Stomach (tissue), 8 donors: ENCODE measurements at regions not wholly inside any gene's neighbourhood (a gene's known extent, or its start where the extent isn't known, plus 50 kb on each side); places are given as distances from the start of the nearest gene placed in this dataset.

ENCODE experiments used
- DNase-seq, 2 donors: peaks; one replicate each; pipeline versions ENCODE4 v3.0.0 to v3.0.0-alpha.2; 2013 to 2019
- H3K27ac ChIP-seq, 5 donors: fragments of 200-600 bp in 4 of 5; sonication (generic) in 4 of 5; one replicate each; pipeline ENCODE4 v1.5.1; 2013 to 2019; ENCODE audit warnings: mild to moderate bottlenecking in 1 of 5, moderate library complexity in 1 of 5
- H3K27me3 ChIP-seq, 3 donors: fragments of 200-600 bp; sonication (generic); one replicate each; pipeline ENCODE4 v1.5.1; 2017 to 2019; ENCODE audit warnings: mixed run types in 1 of 3
- H3K36me3 ChIP-seq, 4 donors: fragments of 200-600 bp; sonication (generic); 1 replicate in 3 of 4; 2 replicates in 1 of 4; pipeline ENCODE4 v1.5.1; 2016 to 2019
- H3K4me1 ChIP-seq, 4 donors: fragments of 200-600 bp; sonication (generic); one replicate each; pipeline ENCODE4 v1.5.1; 2016 to 2019
- H3K4me3 ChIP-seq, 4 donors: fragments of 200-600 bp; sonication (generic) in 3 of 4; one replicate each; pipeline ENCODE4 v1.5.1; 2016 to 2019; ENCODE audit warnings: mild to moderate bottlenecking in 1 of 4
- H3K9me3 ChIP-seq, 4 donors: fragments of 200-600 bp; sonication (generic); one replicate each; pipeline ENCODE4 v1.5.1; 2016 to 2019
- EP300 ChIP-seq: sonication (generic); formaldehyde crosslinking; IDR thresholded peaks from one replicate; pipeline ENCODE4 v1.6.1; 2017; ENCODE audit warnings: antibody characterized with exemption
- POLR2A ChIP-seq, 4 donors: fragments of 450-650 bp; IDR thresholded peaks; one replicate each; pipeline ENCODE4 v1.6.1; 2016; ENCODE audit warnings: antibody characterized with exemption in 4 of 4, control low read depth in 2 of 4, mild to moderate bottlenecking in 1 of 4, moderate library complexity in 1 of 4
- POLR2AphosphoS5 ChIP-seq, 3 donors: sonication (generic); formaldehyde crosslinking; IDR thresholded peaks; one replicate each; pipeline ENCODE4 v1.6.1; 2016; ENCODE audit warnings: antibody characterized with exemption in 3 of 3
- WGBS, 5 donors: extraction: QIAGEN DNeasy Blood & Tissue Kit in 3 of 5; methylation state at CpG; one replicate each; pipeline versions ENCODE4 v1.1.5 to v1.1.7; 2013 to 2018; 5-methylcytosine and 5-hydroxymethylcytosine counted together
- intact Hi-C: fragments of 100-400 bp; cut with DNase I; formaldehyde crosslinking; loops from one replicate; pipeline ENCODE4 v1.15.1; 2023; ENCODE audit warnings: low total_unique reads
- TF ChIP-seq, protein P1 (sequence below), 7 experiments: fragments of 450-650 bp in 4 of 7; fragments of 200-600 bp in 3 of 7; sonication (generic) in 3 of 7; IDR thresholded peaks; one replicate each; pipeline ENCODE4 v1.5.1; 2016 to 2019; ENCODE audit warnings: antibody characterized with exemption in 7 of 7, control low read depth in 2 of 7, mild to moderate bottlenecking in 1 of 7
- donor health status: healthy with polysubstance abuse.
- donor health status: Bipolar disorder and iron deficiency.
- donor health status: healthy.

DNA sequence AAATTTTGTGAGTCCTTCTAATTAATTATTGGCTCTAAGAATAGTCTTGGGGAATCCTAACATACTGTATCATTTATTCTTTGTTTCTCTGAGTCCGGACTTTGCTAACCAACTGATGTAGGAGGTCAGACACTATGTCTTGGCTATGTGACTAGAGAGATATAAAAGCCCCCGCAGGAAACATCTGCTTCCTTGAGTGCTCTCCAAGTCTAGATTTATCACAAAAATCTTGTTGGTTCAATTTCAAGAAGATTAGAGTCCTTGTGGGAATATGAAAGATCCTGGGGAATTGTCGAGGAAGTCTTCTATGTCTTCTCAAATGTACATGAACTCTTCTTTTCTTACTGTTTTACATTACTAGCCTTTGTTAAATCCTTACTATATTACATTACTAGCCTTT, 1712.5 kb downstream of the NCAM2 start:
- Histone ChIP-seq H3K4me3 (no peak overlapping the region), H3K4me1 (no peaks in the 10 kb centered on the region), H3K36me3 (no peaks in the 10 kb centered on the region), H3K27ac (no peak overlapping the region), H3K9me3 (peaks cover 0 to 26% (median 11%) of the 10 kb centered on the region in 4 donors), H3K27me3 (no peaks in the 10 kb centered on the region)
- DNase-seq = peak in 1 of 2 donors; percentile 35
- TF ChIP-seq POLR2AphosphoS5 (IDR thresholded peaks at IDR 0.05) (no peak), EP300 (no peak), POLR2A (IDR thresholded peaks at IDR 0.05) (no peak)
- TF ChIP-seq, protein P1, sequence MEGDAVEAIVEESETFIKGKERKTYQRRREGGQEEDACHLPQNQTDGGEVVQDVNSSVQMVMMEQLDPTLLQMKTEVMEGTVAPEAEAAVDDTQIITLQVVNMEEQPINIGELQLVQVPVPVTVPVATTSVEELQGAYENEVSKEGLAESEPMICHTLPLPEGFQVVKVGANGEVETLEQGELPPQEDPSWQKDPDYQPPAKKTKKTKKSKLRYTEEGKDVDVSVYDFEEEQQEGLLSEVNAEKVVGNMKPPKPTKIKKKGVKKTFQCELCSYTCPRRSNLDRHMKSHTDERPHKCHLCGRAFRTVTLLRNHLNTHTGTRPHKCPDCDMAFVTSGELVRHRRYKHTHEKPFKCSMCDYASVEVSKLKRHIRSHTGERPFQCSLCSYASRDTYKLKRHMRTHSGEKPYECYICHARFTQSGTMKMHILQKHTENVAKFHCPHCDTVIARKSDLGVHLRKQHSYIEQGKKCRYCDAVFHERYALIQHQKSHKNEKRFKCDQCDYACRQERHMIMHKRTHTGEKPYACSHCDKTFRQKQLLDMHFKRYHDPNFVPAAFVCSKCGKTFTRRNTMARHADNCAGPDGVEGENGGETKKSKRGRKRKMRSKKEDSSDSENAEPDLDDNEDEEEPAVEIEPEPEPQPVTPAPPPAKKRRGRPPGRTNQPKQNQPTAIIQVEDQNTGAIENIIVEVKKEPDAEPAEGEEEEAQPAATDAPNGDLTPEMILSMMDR (IDR thresholded peaks at IDR 0.05) = no peak
- 42 to 55% (median 48%) methylated on average over 3 of the region's 3 CpGs for WGBS, 5 donors
- intact Hi-C loops = no loop called here

DNA sequence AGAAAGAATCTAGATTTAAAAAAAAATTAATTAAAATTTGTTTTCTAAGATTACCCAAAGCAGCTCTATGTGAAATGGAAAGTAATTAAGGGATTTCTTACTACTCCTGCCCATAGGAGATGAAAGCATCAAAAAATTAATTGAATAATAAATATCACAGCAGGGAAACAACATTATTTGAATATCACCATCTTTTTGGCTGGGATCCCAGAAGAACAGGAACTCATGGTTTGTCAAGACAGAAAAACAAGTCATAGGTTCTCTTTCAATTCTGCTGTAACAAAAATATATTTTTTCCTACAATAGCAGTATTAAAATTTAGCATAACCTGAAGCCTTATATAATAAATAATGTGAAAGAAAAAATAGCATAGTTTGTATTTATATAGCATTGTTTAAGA, 1713.4 kb downstream of the NCAM2 start:
- intact Hi-C loops = no loop called here
- no peak for TF ChIP-seq POLR2AphosphoS5 (IDR thresholded peaks at IDR 0.05)
- TF ChIP-seq, protein P1 (IDR thresholded peaks at IDR 0.05) = no peak
- TF ChIP-seq EP300 = no peak
- TF ChIP-seq POLR2A (IDR thresholded peaks at IDR 0.05) = no peak

DNA sequence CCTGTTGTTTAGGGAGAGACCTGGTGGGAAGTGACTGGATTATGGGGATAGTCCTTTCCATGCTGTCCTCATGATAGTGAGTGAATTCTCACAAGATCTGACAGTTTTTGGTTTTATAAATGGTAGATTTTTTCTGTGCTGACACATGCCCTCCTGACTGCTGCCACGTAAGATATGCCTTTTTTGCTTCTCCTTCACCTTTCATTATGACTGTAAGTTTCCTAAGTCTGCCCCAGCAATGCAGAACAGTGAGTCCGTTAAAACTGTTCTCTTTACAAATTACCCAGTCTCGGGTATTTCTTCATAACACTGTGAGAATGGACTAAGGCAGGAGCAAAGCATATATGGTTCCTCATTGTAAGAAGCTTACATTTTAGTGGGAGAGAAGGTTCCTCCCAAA, 1727.2 kb downstream of the NCAM2 start:
- no peaks in the 10 kb centered on the region for H3K4me1 ChIP-seq
- H3K9me3 ChIP-seq = peaks cover 0 to 40% (median 26%) of the 10 kb centered on the region in 4 donors
- H3K27ac ChIP-seq = no peak overlapping the region
- TF ChIP-seq, protein P1 (IDR thresholded peaks at IDR 0.05) = no peak
- TF ChIP-seq POLR2AphosphoS5 (IDR thresholded peaks at IDR 0.05) (no peak), EP300 (no peak), POLR2A (IDR thresholded peaks at IDR 0.05) (no peak)
- H3K4me3 ChIP-seq = no peak overlapping the region
- no peaks in the 10 kb centered on the region for H3K27me3 ChIP-seq
- no peaks in the 10 kb centered on the region for H3K36me3 ChIP-seq
- DNase-seq = no peak
- 74 to 81% (median 76%) methylated on average over 3 of the region's 3 CpGs for WGBS, 5 donors
- intact Hi-C loops = no loop called here

More for the DNA sequence above, 1713.4 kb downstream of the NCAM2 start:
- no peaks in the 10 kb centered on the region for H3K4me1 ChIP-seq
- H3K36me3 ChIP-seq = no peaks in the 10 kb centered on the region
- no peaks in the 10 kb centered on the region for H3K27me3 ChIP-seq
- peaks cover 0 to 34% (median 11%) of the 10 kb centered on the region in 4 donors for H3K9me3 ChIP-seq
- no peak overlapping the region for H3K27ac ChIP-seq
- peak in 1 of 2 donors; percentile 18 for DNase-seq
- H3K4me3 ChIP-seq = no peak overlapping the region

DNA sequence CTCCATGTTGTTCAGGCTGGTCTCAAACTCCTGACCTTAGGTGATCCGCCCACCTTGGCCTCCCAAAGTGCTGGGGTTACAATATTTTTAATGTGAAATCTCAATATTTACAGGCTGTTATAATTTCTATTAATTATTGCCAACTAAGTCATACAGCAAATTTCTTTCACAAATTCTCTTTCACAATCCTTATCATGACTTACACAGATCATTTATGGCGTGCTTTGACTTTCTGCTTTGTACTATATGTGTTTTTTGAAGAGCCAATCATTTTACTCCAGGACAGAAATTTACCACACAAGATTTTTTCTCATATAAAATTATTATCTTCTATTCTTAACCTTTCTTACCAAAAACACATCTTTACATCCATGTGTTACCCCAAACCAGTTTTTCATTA, 1729.9 kb downstream of the NCAM2 start:
- Histone ChIP-seq H3K9me3 (peaks cover 0 to 51% (median 29%) of the 10 kb centered on the region in 4 donors), H3K4me3 (no peak overlapping the region), H3K27ac (no peak overlapping the region), H3K27me3 (no peaks in the 10 kb centered on the region), H3K4me1 (no peaks in the 10 kb centered on the region), H3K36me3 (no peaks in the 10 kb centered on the region)
- intact Hi-C loops = no loop called here
- DNase-seq = no peak
- WGBS, 5 donors = 44 to 63% (median 55%) methylated on average over 2 of the region's 2 CpGs
- no peak for TF ChIP-seq POLR2A (IDR thresholded peaks at IDR 0.05)
- no peak for TF ChIP-seq POLR2AphosphoS5 (IDR thresholded peaks at IDR 0.05)

DNA sequence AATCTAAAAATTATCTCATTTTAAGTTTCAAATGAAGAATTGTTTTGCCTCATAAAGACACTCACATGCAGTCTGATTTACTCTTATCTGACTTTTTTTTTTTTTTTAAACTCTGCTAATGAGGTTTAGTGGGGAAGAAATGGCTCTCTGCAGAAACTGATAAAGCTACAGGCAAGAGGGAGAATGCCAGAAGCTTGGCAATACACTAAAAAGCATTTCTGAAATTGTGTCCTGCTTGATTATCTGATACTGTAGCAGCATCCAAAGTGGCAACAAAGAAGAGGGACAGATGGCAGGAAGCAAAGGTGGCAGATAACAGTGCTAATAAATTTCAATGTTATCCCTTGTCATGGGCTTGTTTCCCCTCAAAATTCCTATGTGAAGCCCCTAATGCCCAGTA, 1744.9 kb downstream of the NCAM2 start:
- intact Hi-C loops = no loop called here
- Histone ChIP-seq H3K4me3 (no peak overlapping the region), H3K36me3 (no peaks in the 10 kb centered on the region), H3K27ac (no peak overlapping the region), H3K9me3 (peaks cover 0 to 28% (median 3%) of the 10 kb centered on the region in 4 donors), H3K4me1 (no peaks in the 10 kb centered on the region), H3K27me3 (no peaks in the 10 kb centered on the region)
- DNase-seq = no peak
- TF ChIP-seq POLR2A (IDR thresholded peaks at IDR 0.05) (no peak), POLR2AphosphoS5 (IDR thresholded peaks at IDR 0.05) (no peak), EP300 (no peak)
- TF ChIP-seq, protein P1 (IDR thresholded peaks at IDR 0.05) = no peak
